ENCODE measurements at regions not wholly inside any gene's neighbourhood (a gene's known extent, or its start where the extent isn't known, plus 50 kb on each side); places are given as distances from the start of the nearest gene placed in this dataset.

- no peak for TF ChIP-seq CTCF (IDR thresholded peaks at IDR 0.05; ENCODE audit: insufficient read depth, missing control alignments)
- FAIRE-seq (no peak), DNase-seq (ENCODE audit: insufficient read length, low spot score) (no peak)
These were observed 93.7 kb upstream of the SRSF6 start for GRCh38 chr20:43364001-43364400.

- no peak for DNase-seq (ENCODE audit: insufficient read length, low spot score)
- TF ChIP-seq CTCF (IDR thresholded peaks at IDR 0.05; ENCODE audit: insufficient read depth, missing control alignments), result no peak
- FAIRE-seq, result no peak
These were observed 94.2 kb upstream of the SRSF6 start for GRCh38 chr20:43363506-43363905.

GRCh38 chr20:43361526-43361925 lies 96.2 kb upstream of the SRSF6 start:
- no peak for DNase-seq (ENCODE audit: insufficient read length, low spot score)
- TF ChIP-seq CTCF (IDR thresholded peaks at IDR 0.05; ENCODE audit: insufficient read depth, missing control alignments), result no peak

DNA sequence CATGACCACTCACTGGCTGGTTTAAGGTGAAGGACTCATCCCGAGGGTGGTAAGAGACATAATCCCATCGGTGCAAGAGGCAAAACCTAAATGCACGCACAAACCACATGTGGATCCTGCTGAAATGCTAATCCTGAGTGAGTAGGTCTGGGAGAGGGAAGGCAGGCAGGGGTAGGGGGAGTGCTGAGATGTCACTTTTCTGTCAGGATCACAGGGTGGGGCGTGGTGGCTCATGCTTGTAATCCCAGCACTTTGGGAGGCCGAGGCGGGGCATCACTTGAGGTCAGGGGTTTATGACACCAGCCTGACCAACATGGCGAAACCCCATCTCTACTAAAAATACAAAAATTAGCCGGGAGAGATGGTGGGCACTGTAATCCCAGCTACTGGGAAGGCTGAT lies 97.7 kb upstream of the SRSF6 start:
- no peak for FAIRE-seq
- no peak for DNase-seq (ENCODE audit: insufficient read length, low spot score)
- TF ChIP-seq CTCF (IDR thresholded peaks at IDR 0.05; ENCODE audit: insufficient read depth, missing control alignments), result no peak

More at GRCh38 chr20:43361526-43361925, 96.2 kb upstream of the SRSF6 start:
- no peak for FAIRE-seq

DNA sequence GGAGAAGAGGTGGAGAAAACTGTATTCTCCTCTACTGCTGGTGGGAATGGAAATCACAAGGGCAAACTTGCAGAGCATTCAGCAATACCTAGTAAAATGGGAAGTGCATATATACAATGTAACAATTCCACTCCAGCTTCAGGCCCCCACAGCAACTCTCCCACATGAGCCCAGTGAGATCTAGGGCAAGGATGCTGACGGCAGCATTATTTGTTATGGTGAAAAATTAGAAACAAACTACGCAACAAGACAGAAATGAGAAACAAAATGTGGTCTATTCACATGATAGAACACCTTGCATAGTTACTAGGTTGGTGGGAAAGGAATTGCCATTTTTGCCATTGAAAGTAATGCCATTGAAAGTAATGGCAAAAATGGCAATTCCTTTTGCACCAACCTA lies 98.9 kb upstream of the SRSF6 start:
- TF ChIP-seq CTCF (IDR thresholded peaks at IDR 0.05; ENCODE audit: insufficient read depth, missing control alignments), result no peak
- no peak for FAIRE-seq
- no peak for DNase-seq (ENCODE audit: insufficient read length, low spot score)

GRCh38 chr20:43357352-43357751 lies 100.3 kb upstream of the SRSF6 start:
- TF ChIP-seq CTCF (IDR thresholded peaks at IDR 0.05; ENCODE audit: insufficient read depth, missing control alignments), result no peak
- no peak for FAIRE-seq
- no peak for DNase-seq (ENCODE audit: insufficient read length, low spot score)

- FAIRE-seq (no peak), DNase-seq (ENCODE audit: insufficient read length, low spot score) (no peak)
- TF ChIP-seq CTCF (IDR thresholded peaks at IDR 0.05; ENCODE audit: insufficient read depth, missing control alignments), result no peak
These were observed 102.1 kb upstream of the SRSF6 start for GRCh38 chr20:43355610-43356009.
